ENCODE measurements at regions not wholly inside any gene's neighbourhood (a gene's known extent, or its start where the extent isn't known, plus 50 kb on each side); places are given as distances from the start of the nearest gene placed in this dataset.
A peak's percentile ranks its signal among the peaks of the same experiment; 100 is the strongest.

- TF ChIP-seq, protein P1, sequence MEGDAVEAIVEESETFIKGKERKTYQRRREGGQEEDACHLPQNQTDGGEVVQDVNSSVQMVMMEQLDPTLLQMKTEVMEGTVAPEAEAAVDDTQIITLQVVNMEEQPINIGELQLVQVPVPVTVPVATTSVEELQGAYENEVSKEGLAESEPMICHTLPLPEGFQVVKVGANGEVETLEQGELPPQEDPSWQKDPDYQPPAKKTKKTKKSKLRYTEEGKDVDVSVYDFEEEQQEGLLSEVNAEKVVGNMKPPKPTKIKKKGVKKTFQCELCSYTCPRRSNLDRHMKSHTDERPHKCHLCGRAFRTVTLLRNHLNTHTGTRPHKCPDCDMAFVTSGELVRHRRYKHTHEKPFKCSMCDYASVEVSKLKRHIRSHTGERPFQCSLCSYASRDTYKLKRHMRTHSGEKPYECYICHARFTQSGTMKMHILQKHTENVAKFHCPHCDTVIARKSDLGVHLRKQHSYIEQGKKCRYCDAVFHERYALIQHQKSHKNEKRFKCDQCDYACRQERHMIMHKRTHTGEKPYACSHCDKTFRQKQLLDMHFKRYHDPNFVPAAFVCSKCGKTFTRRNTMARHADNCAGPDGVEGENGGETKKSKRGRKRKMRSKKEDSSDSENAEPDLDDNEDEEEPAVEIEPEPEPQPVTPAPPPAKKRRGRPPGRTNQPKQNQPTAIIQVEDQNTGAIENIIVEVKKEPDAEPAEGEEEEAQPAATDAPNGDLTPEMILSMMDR (conservative IDR thresholded peaks at IDR 0.05; ENCODE audit: low read length): no peak
- no peak for DNase-seq (ENCODE audit: low read depth)
- H3K4me3 ChIP-seq (ENCODE audit: low read length): no peak overlapping the region
These were observed 324.3 kb downstream of the PTTG2 start for GRCh38 chr4:38284294-38285030.

- no peak overlapping the region for H3K4me3 ChIP-seq (ENCODE audit: low read length)
- DNase-seq (ENCODE audit: low read depth): no peak
- TF ChIP-seq, protein P1 (conservative IDR thresholded peaks at IDR 0.05; ENCODE audit: low read length): no peak
These were observed 327.1 kb downstream of the PTTG2 start for GRCh38 chr4:38287101-38287851.

DNA sequence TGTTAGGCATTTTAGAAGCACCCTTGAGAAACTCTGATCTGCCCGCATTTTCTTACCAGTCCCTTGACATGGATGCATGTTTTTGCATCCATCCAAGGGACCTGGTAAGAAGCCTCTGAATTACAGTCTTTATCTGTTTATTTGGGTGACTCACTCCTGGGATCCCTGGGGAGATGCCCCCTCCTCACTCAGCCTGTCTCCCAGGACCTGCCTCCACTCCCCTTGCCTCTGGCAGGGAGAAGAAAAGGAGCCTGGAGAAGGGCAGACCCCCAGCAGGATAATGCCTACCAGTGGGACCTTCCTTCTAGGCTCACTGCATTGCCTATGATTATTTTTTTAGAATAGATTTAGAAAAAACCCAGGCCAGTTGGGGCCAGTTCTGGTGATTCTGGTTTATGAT lies 329.4 kb downstream of the PTTG2 start:
- no peak overlapping the region for H3K4me3 ChIP-seq (ENCODE audit: low read length)
- DNase-seq (ENCODE audit: low read depth): no peak
- TF ChIP-seq, protein P1 (conservative IDR thresholded peaks at IDR 0.05; ENCODE audit: low read length): no peak

DNA sequence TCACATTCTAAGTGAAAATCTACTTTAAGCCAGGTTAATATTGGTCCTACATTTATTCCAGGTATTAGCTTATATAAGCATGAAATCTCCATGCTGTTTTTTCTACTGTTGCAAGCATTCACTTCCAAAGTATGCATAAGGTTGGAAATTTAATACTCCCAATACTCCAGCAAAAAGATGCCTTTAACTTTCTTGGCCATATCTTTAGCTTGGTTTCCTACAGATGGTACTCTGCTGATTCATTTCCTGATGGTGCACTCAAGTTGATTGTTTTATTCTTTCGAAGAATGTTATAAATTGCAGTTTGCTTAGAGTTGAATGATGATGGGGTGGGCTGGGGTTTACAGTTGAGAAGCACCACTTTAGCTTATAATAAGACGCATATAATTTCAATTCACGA lies 330.2 kb downstream of the PTTG2 start:
- DNase-seq (ENCODE audit: low read depth): peak; percentile 15
- no peak overlapping the region for H3K4me3 ChIP-seq (ENCODE audit: low read length)
- TF ChIP-seq, protein P1 (conservative IDR thresholded peaks at IDR 0.05; ENCODE audit: low read length): no peak

- no peak for DNase-seq (ENCODE audit: low read depth)
- TF ChIP-seq, protein P1 (conservative IDR thresholded peaks at IDR 0.05; ENCODE audit: low read length): no peak
- H3K4me3 ChIP-seq (ENCODE audit: low read length): no peak overlapping the region
These were observed 330.7 kb downstream of the PTTG2 start for GRCh38 chr4:38290914-38291313.

DNA sequence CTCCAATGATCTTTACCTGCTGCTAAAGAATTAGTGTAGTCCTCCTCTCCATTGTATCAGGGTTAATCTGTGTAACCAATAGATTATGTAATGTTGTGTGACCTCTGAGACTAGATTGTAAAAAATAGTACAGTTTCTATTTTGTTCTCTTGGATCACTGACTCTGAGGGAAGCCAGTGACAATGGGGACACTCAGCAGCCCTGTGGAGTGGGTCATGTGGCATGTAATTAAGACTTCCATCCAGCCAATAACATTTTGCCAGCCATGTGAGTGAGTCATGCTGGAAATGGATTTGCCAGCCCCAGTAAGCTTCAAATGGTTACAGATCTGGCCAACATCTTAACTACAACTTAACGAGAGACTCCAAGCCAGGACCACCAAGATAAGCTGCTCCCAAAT lies 332.3 kb downstream of the PTTG2 start:
- H3K4me3 ChIP-seq (ENCODE audit: low read length): no peak overlapping the region

More for the DNA sequence above, 332.3 kb downstream of the PTTG2 start:
- no peak for DNase-seq (ENCODE audit: low read depth)
- TF ChIP-seq, protein P1 (conservative IDR thresholded peaks at IDR 0.05; ENCODE audit: low read length): no peak

All from AG10803 (cell line).